GM18519 (cell line): ENCODE measurements at regions not wholly inside any gene's neighbourhood (a gene's known extent, or its start where the extent isn't known, plus 50 kb on each side); places are given as distances from the start of the nearest gene placed in this dataset.

Source experiments
- ATAC-seq: cut with Tn5 transposase; IDR thresholded peaks from one replicate; pipeline ENCODE4 v1.9.1; 2021; ENCODE audit warnings: mild to moderate bottlenecking, moderate library complexity; ENCODE audit not compliant: unreplicated experiment, low FRiP score

DNA sequence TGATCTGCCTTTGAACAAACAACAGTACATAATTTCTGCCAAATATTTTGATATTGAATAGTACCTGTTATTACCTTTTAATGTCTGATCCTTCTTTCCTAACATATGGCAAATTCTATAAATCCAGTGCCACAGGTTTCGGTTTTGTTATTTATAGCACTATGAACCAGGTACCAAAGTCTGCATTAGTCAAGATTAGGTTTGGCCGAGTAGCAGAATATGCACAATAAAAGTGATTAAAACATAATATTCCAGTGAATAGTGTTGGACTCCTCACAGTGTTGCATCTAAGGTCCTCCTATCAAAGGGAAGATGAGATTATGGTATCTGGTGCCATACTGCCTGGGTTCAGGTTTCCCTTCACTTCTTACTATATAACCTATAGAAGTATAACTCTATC lies 599.0 kb downstream of the ZPLD1 start:
- no peak for ATAC-seq

DNA sequence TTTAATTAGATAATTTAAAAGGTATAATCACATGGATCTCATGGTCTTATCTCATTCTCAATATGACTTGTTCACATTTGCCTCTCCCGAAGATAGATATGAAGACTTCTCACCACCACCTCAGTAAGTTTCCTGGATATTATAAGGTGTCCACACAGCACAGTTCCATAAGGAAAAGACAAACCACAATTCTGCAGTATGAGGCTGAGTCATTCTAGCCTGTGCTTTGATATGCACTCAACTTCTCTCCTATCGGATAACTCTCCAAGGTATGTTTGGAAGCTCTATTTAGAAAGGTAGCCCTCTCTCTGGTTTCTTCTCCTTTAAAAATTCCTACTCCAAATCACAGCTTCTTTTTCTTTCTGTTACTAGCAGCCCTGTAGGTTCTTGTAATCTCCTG lies 612.8 kb downstream of the ZPLD1 start:
- no peak for ATAC-seq

DNA sequence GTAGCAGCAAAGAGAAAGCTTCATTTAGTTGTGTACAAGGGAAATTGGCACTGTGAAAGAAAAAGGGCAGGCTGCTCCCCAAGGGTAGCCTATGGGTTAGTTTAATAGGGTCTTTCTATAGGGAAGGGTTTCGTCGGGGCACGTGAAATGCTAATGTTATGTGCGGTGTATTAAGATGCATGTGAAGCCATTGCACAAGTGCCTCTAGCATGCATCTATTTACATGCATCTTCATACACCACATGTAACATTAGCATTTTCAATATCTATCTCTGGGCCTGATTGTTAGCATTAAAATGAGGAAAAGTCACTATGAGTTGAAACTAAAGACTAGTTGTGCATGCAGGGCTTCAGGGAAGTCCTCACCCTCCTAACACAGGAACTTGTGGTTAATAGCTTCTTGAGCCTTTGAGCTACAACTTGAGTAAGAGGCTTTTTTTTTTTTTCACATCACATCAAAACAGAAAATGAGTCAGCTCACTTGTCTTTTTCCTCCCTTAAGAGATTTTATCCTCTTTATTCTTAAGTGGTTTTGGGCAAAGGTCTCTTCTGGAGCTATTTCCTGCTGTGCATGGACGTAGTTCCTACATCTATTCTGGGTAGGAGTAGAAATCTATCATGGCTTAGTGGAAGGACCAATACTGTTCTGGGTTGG lies 613.4 kb downstream of the ZPLD1 start:
- ATAC-seq = no peak

DNA sequence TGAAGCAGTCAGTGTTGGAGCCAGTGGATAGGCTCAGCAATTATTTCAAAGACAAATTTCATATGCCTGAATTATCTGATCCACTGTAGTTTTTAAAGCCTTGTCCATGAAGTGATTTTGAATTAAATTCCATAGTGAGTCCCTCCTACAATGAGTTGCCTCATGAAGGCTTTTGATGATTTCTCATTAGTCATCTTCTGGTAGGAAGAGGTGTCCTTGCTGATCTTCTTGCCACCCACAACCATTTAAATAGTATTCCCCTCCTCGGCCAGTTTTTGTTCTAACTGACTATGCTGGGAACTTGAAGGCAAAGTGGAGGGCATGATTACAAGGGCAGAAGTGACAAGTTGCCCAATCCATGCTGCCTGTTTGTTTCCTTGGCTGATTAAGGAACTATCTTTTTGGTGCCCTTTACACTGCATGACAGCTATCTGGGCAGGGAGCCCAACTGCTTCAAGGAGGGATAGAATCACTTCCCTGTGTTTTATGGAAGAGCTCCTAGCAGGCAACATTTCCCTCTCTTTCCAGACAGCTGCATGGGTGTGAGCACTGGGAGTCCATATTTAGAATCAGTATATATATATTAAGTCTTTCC lies 617.5 kb downstream of the ZPLD1 start:
- no peak for ATAC-seq

DNA sequence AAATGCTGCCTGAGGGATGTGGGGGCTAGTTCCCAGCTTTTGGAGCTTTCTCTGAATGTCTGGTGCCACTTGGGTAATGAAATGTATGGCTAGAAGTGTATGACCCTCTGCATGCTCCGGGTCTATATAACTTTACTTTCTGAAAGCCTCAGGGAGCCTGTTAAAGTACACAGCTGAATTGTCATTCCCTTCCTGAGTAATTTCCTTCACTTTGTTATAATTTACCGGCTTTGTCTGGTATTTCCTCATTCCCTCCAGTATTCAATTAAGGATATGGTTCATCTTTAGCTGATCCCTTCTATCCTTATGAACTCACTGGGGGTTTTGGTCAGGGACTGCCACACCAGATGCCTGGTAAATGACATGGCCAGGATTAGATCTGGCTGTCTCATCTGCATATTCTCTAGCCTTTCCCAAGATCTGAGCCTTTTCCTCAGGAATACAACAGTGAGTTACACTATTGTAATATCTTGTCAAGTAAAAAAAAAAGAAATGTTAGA lies 620.3 kb downstream of the ZPLD1 start:
- no peak for ATAC-seq

DNA sequence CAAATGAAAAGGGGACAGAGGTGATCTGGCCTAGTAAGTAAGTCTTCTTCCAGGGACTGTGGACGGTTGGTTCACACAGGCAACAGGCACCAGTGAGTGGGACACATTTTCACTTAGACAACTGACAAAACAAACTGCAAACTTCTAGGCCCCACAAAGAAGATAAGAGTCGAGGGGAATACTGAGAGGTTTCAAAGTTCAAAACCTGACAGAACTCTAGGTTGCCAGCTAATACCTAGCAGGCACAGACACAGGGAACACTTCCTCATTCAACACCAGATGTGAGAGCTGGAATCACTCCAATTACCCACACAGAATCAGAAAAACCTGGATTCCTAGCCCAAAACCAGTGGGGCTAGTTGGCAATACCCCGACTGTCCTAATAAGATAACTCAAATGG lies 621.7 kb downstream of the ZPLD1 start:
- no peak for ATAC-seq

DNA sequence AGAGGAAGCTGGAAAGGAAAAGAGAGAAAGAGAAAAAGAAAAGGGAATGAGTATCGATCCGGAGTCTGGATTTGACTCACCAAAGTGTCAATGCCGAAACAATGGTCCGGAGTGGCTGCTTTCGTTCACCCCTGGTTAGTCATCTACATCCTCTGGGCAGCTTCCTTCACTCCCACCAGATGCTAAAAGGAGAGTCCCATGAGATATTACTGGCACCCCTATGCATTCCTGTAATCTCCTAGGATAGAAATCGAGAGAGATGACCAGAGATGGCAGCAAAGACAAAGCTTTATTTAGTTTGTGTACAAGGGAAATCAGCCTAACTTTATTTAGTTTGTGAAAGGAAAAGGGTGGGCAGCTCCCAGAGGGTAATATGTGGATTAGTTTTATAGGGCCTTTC lies 622.2 kb downstream of the ZPLD1 start:
- no peak for ATAC-seq

DNA sequence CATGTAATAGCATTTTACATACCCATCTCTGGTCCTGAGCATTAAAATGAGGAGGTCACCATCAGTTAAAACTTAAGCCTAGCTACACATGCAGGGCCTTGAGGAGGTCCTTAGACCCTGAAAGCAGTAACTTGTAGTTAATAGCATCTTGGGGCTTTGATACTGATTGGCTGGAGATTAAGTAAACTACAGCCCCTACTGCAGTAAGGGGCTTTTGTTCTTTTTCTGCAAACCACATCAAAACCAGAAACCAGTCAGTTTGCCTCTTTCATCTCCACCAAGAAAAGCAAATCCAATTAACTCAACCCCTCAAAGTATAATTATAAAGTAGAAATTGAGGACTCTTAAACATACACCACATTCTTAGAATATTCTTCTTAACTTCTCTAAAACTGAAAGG lies 622.7 kb downstream of the ZPLD1 start:
- ATAC-seq = no peak

DNA sequence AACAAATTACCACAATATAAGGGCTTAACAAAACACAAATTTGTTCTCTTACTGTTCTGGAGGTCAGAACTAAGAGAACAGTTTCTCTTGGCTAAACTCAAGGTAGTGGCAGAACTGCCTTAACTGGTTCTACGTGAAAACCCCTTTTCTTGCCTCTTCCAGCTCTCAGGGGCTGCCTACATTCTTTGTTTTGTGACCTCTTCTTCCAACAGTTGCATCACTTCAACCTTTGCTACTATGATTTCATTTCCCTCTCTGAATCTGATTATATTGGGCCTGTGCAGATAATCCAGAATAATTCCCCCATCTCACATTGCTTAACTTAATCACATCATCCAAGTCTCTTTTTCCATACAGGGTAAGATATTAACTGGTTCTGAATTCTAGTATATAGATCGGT lies 624.6 kb downstream of the ZPLD1 start:
- no peak for ATAC-seq

DNA sequence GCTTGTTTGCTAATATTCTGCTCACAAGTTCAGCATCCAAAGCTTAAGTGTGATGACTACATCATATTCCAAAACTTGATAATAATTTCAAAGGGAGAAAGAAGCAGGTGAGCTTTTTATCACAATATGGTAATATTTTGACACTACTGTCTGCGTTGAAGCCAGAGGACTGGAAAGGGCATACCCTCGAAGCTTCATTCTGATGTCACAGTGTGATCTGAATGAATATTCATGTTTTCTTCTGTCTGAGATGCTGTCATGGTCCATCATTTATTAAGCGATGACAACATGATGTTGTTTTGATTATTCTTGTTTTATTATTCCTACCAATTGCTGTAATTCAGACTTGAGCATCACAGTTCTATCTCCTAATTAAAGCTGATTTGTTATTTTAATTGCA lies 625.4 kb downstream of the ZPLD1 start:
- no peak for ATAC-seq

DNA sequence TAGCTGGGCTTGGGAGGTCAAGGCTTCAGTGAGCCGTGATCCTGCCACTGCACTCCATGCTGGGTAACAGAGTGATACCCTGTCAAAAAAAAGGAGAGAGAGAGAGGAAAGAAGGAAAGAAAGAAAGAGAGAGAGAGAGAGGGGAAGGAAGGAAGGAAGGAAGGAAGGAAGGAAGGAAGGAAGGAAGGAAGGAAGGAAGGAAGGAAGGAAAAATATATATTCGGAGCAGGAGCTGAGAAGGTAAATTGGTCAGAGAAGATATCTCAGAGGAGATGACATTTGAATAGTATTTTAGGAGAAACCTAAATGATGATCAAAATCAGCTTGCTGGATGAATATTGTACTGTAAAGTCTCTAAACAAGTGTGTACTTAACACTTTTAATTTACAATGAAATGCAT lies 633.1 kb downstream of the ZPLD1 start:
- ATAC-seq = no peak

DNA sequence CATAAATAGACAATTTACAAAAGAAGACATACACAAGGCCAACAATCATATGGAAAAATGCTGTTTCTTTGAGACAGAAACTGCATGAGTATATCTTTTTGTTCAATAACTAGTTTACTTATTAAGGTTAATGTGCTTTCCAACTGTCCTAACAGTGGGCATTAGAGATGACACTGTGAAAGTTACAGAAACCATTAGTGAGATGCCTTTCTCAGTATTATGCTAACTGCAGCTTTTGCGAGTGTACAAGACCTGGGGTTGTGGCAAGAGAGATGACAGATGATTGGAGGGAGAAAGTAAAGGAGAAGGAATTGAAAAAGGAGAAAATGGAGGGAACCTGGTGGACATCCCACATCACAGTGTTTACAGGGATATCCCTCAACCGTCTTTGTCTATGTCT lies 640.5 kb downstream of the ZPLD1 start:
- no peak for ATAC-seq

DNA sequence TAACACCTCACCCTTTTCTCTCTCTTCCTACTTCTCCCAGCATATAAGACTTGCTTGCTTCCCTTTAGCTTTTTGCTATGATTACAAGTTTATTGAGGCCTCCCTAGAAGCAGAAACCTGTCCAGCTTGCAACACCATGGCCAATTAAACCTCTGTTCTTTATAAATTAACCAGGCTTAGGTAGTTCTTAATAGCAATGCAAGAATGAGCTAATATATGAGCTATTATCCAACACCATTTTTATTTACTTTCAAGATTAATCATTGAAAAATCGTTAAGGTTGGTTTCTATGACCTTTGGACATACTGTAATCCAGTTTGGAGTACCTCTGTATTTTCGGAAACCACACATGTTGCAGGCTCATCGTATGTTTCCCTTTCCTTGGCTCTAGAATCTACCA lies 643.1 kb downstream of the ZPLD1 start:
- ATAC-seq = no peak

DNA sequence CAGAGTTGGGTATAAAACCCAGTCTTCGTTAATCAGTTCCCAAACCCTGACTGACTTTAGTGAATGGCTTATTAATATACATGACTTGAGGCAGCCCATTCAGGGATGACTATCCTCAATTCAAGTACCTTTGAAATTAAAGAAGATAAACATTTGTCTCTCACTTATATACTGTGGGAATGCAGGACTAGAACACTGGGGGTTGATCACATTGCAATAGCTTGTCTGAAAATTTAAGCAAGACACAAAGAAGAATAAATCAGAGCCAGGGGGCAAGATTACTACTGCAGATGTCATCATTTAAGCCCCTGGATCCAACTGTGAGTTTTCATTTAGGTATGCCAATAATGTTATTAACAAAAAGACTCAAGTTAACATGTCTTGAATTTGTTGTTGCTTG lies 647.7 kb downstream of the ZPLD1 start:
- ATAC-seq = no peak

DNA sequence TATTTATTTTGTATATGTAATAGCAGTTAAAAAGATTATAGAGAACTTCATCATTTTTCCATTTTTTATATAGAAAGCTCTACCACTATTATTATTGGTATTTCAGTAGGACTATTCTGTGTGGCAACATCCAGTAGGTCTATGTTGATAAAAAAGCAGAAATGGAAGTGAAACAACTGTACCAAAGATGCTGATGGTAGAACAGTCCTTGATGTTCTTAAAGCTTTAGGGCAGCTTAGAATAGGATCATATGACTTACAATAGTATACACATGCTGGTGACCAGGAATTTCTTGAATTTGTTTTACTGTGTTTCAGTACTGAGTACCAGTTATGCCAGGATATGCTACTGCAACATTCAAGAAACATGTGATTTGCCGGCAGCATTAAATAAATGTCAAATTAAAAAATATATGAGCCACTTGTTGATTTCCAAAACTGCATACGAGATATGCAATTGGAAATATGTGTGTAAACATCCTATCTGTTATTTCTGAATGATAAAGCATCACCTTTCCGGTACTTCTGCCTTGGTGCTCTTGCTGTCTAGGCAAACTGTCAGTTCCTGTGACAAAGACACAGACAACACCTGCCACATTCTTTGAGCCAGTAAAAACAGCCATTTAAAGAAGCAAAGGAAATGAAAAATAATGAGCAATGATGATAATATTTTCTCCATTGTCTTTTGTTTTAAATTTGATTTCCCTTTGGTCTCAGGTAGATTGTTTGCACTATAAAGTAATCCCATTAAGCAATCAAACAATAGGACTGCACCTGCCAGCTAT lies 649.2 kb downstream of the ZPLD1 start:
- ATAC-seq = no peak

DNA sequence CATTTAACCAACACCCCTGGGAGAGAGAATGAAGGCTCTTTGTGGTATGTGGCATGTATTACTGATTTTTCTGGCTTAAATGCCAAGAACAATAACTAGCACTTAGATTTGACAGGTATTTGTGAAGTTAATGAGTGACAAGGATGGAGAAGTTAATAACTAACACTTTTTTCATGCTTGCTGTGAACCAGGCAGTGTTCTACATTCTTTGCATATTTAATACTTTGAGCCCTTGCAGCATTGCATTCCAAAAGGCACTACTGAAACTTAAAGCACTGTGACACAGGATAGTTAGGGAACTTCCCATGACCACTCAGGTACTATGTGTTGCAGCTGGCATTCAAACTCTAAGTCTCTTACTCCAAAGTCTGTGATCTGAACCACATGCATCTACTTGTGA lies 650.6 kb downstream of the ZPLD1 start:
- no peak for ATAC-seq

DNA sequence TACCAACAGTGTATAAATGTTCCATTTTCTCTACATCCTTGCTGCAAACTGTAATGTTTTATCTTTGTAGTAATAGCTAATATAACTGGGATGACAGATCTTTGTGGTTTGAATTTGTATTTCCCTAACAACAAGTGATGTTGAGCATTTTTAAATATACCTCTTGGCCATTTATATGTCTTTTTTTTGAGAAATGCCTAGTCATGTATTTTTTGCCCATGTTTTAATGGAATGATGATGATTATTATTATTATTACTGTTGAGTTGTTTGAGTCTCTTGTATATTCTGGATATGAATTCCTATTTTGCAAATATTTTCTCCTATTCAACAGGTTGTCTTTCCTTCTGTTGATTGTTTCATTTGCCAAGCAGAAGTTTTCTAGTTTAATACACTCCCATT lies 654.9 kb downstream of the ZPLD1 start:
- ATAC-seq = no peak

DNA sequence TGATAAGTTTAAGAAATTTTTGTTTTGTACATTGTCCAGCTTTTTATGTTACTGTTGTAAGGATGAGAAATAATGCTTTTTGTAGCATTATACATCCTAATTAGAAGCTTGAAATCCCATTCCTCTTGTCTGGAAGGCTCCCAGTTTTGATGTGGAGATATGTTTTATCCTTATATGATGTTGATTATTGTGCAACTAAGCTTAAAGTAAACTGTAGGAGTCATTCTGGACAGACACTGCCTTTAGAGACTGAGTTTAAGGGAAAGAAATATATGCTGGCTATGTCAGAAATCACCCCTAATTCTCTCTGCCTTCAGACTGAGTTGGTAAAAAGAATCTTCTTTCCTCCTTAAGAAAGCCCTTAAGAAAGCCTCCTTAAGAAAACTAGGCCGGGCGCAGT lies 670.4 kb downstream of the ZPLD1 start:
- no peak for ATAC-seq

DNA sequence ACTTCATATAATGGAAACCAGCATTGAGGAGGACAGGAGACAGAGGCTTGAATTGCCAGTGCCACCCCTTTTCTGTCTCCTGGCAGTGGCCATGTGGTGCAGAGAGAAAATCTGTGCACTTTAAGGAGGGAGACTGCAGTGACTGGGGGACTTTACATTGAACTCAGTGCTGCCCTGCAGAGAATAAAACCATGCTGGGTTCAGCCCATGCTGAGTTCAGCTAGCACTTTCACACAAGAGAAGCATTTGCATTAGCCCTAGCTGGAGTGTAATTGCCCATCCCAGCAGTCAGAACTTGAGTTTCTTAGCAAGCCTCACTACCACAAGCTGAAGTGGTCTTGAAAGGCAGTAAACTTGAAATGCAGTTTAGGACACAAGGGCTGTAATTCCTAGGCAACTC lies 677.5 kb downstream of the ZPLD1 start:
- no peak for ATAC-seq

DNA sequence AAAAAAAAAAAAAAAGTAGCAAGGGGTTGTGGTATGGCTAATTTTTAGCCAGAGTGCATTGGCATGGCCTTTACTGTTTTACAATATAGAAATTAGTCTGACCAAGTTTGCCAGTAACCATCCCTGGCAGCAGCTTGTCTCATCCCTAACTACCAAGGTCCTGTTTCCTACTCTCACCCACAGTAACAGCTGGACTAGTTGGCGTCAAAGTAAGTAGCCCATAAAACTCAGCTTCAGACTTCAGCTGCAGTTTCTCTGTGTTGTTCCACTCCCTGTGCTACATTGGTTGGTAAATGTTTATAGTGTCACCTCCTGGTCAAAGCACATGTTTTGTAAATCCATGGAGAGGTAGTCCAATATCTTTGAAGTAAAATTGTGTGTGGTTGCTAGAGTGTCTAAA lies 691.3 kb downstream of the ZPLD1 start:
- ATAC-seq = no peak

DNA sequence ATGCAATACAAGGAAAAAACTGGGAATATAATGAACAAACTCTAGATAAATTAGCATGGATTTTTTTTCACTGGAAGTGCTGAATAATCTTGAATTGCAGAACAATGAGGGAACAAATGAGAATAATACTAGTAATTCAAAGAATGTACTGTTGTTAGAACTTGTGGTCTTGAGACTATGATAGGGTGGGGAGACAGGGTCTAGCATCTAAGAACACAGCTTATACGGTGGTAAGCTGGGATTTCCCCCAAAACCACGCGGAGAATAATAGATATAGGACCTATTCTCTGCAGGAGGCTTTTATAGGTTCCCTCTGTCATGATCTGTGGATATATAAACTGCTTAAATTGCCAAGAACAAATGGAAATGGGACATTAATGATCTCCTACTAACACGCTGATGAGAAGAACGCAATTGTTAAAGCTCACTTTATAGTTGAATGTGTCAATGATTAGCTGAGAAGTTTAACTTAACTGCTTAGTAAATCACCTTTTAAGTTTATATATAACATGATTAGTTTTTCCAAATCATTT lies 692.3 kb downstream of the ZPLD1 start:
- no peak for ATAC-seq

DNA sequence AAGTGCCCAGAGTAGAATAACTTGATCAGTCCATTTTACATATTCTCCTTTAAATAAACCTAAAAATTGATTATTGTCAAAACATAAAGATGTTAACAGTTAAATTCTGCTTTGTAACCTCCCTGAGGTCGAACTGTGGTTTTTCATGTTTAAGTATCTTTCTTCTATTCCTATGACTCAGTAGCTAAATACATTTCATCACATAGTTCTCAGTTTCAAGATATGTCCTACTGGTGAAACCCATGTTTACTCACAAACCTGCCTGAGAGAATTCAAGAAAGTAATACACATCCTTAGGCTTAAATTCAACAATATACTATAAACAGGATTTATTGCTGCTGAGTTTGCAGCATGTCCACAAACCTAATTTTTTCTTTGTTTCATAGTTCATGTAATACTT lies 692.9 kb downstream of the ZPLD1 start:
- ATAC-seq = peak; percentile 99
